GM20000 (cell line): ENCODE measurements at regions not wholly inside any gene's neighbourhood (a gene's known extent, or its start where the extent isn't known, plus 50 kb on each side); places are given as distances from the start of the nearest gene placed in this dataset.

Experiments
- DNase-seq: peaks from one replicate; pipeline ENCODE4 v3.0.0; 2012; ENCODE audit warnings: low spot score
- TF ChIP-seq, protein P1 (sequence below): IDR thresholded peaks from 2 replicates; pipeline ENCODE4 v1.5.1; 2012; ENCODE audit warnings: mild to moderate bottlenecking, control low read depth; ENCODE audit errors: extremely low read depth, missing control alignments

DNA sequence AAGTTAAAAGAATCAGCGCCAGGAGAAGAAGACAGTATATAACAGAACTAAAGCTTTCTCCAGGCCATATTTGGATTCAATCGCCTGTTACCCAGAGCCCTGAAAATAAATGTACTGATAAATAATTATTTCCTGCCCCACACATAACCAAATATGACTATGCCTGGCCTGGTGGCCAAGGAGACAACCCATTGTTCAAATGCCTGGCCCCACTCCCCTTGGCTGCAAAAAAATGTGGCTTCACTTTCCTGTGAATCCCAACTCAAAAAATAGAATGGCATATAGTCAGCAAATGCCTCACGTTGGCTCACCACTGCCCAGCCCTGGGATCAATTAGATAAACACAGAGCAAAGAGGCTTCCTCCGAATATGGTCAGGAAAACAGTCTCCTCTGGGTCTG, 472.1 kb downstream of the BCL11B start:
- DNase-seq: no peak
- TF ChIP-seq, protein P1, sequence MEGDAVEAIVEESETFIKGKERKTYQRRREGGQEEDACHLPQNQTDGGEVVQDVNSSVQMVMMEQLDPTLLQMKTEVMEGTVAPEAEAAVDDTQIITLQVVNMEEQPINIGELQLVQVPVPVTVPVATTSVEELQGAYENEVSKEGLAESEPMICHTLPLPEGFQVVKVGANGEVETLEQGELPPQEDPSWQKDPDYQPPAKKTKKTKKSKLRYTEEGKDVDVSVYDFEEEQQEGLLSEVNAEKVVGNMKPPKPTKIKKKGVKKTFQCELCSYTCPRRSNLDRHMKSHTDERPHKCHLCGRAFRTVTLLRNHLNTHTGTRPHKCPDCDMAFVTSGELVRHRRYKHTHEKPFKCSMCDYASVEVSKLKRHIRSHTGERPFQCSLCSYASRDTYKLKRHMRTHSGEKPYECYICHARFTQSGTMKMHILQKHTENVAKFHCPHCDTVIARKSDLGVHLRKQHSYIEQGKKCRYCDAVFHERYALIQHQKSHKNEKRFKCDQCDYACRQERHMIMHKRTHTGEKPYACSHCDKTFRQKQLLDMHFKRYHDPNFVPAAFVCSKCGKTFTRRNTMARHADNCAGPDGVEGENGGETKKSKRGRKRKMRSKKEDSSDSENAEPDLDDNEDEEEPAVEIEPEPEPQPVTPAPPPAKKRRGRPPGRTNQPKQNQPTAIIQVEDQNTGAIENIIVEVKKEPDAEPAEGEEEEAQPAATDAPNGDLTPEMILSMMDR: no peak

DNA sequence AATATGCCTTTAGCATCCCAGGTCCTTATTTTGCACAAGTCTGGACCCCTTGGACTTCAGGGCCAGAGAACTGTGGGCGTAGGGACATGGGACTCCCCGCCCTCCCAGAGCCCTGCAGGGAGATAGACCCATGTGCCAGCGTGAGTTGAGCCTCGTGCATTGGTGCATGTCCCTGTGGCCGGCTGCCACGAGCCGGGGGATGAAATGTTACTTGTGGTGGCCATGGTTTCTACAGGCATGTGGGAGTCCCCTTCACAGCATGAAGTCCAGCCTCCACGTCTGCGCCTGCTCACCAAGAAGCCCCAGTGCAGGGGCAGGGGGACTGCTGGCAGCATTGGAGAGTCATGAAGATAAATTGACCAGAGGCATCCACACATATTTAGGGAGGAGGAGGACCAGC, 470.0 kb downstream of the BCL11B start:
- no peak for DNase-seq
- TF ChIP-seq, protein P1: no peak

DNA sequence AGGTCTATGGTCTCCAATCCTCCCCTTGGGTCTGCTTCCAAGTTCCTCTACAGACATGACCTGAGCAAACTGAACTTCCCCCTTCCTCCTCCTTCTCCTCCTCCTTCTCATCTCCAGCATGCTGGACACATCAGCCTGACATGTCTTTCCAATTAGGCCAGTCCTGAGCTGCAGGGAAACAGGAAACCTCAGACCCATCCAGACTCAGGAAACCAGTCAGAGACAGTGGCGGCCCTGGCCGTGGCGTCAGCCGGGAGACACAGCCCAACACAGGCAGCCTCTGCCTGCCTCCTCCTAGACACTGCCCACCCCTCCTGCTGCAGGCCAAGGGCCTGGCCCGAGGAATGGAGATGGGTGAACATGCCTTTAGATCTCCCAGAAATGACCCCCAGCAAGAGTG, 468.8 kb downstream of the BCL11B start:
- no peak for DNase-seq
- TF ChIP-seq, protein P1: no peak

DNA sequence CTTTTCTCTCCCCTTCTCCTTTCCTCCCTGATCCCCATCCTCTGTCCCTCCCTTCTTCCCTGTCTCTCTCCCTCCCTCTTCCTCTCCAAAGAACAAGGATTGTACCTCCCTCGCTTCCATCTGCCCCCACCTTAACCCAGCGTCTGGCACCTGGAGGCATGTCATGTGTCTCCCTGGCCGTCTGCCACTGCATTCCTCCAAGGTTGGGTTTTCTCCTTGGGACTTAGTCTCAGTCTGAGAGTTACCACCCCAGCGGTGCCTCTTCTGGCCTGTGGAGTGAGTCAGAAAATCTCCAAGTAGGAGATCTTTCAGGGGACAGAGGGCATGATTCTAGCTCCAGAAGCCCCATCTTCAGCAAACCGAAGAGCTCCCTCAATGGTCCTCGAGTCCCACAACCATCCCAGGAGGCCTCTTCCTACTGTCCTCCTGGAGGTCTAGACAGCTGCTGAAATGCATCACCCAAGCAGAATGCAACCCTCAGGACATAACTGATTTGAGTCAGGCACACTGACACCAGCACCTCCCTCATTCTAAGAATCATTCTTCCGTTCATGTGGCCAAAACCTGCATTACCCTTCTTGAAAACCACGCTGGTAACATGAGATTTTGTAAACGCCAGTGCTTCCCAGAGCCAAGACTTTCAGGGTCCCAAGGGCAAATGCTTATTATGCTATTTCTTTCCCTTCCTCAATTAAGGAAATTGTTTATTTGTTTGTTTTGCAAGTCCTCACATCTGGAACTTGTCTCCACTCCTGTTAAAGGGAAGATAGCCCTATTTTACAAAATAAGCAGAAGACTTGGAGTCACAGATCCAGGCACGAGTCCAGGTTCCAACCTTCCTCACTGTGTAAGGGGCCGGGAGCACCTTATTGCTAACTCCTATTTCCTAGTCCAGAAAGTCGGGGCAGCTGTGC, 463.2 kb downstream of the BCL11B start:
- DNase-seq: no peak
- TF ChIP-seq, protein P1: no peak

DNA sequence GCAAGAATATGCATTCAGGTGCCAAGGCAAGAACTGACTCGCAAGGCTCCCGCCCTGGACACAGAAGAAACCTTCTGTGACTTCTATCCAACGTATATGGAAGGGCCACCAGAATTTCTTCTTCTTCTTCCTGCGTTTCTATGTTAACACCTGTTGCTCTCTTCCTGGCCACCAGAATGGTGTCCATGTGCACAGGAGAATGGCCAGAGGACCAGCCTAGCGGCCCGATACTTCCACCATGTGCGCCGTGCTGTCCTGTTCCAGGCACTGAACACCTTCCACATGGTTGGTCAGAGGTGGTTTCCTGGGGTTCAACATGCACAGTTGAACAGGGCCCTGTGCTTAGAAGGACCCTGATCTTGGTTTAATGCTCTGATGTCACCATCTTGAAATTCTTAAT, 455.8 kb downstream of the BCL11B start:
- TF ChIP-seq, protein P1: no peak
- DNase-seq: no peak

DNA sequence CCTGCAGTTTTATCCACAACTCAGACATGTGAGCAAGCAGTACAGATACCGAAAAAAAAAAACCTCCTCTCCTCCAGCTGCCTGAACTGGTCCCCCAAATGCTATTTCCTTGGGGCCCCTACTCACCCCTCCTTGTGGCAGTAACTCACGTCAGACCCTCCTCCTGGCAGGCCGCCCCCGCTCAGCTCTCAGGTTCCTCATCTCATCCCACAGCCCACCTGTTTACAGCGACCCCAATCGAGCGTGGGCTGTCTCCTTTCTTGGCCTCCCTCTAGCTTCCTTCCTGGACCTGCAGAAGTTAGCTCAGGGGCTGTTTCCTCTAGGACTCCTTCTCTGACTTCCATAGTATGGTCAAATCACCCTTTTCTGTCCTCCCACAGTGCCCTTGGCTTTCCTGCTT, 455.3 kb downstream of the BCL11B start:
- no peak for DNase-seq
- TF ChIP-seq, protein P1: no peak

DNA sequence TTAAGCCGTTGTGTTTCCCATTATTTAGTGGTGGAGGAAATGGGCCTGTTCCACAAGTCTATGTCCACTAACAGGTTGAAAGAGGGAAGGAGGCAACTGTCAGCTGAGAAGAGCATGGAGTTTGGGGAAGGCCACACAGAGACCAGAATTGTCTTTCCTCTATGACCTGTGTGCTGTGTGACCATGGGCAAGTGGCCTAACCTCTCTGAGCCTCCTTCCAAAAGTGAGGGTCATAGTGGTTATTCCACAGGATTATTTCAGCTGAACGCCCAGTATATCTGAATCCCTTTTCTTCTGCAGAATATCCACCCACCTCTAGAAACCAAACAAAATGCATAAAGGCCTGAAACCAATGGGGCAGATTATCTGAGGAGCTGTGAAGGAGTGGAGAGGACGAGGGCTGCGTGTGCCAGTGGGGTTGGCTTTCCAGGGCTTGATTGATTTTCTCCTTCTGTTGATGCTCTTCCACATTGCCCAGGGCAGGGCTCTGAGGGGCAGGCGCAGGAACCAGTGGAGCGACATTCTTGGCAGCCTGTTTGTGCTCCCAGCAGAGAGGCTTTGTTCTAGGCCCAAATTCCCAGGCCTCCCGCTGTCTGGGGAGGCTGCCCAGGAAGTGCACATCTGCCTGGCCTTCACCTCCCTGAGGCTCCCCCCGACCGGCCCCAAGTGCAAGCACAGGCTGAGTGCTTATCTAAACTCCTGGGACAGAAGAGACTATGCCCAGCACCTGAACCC, 452.7 kb downstream of the BCL11B start:
- no peak for DNase-seq
- TF ChIP-seq, protein P1: no peak
